ENCODE measurements at regions not wholly inside any gene's neighbourhood (a gene's known extent, or its start where the extent isn't known, plus 50 kb on each side); places are given as distances from the start of the nearest gene placed in this dataset.
"Not testable (repeated sequence)": the region's sequence is repeated elsewhere in the genome, so short reads cannot be mapped to it uniquely, and the experiment has no call there.

- DNase-seq: no peak
Observed at GRCh38 chr9:95783426-95783975, 92.0 kb upstream of the ERCC6L2 start.

GRCh38 chr9:95780751-95781150, 94.7 kb upstream of the ERCC6L2 start:
- DNase-seq: no peak

- DNase-seq: no peak
Observed at GRCh38 chr9:95780121-95780520, 95.4 kb upstream of the ERCC6L2 start.

- DNase-seq: not testable (repeated sequence)
Observed at GRCh38 chr9:95779597-95779996, 95.9 kb upstream of the ERCC6L2 start.

- DNase-seq: no peak
Observed at GRCh38 chr9:95778957-95779356, 96.5 kb upstream of the ERCC6L2 start.

GRCh38 chr9:95777136-95777535, 98.4 kb upstream of the ERCC6L2 start:
- no peak for DNase-seq

GRCh38 chr9:95776176-95776575, 99.3 kb upstream of the ERCC6L2 start:
- DNase-seq: no peak

- no peak for DNase-seq
Observed at GRCh38 chr9:95775191-95775590, 100.3 kb upstream of the ERCC6L2 start.

- DNase-seq: no peak
Observed at GRCh38 chr9:95773053-95773418, 102.5 kb upstream of the ERCC6L2 start.

GRCh38 chr9:95772320-95773052, 103.0 kb upstream of the ERCC6L2 start:
- DNase-seq: peak; percentile 11

GRCh38 chr9:95771556-95772246, 103.8 kb upstream of the ERCC6L2 start:
- DNase-seq: peak; percentile 8

- no peak for DNase-seq
Observed at GRCh38 chr9:95770653-95771131, 104.8 kb upstream of the ERCC6L2 start.

GRCh38 chr9:95769909-95770433, 105.5 kb upstream of the ERCC6L2 start:
- no peak for DNase-seq

GRCh38 chr9:95769473-95769872, 106.0 kb upstream of the ERCC6L2 start:
- DNase-seq: no peak

- no peak for DNase-seq
Observed at GRCh38 chr9:95766906-95767305, 108.6 kb upstream of the ERCC6L2 start.

GRCh38 chr9:95764533-95765319, 110.8 kb upstream of the ERCC6L2 start:
- DNase-seq: peak; percentile 24

- no peak for DNase-seq
Observed at GRCh38 chr9:95763983-95764382, 111.5 kb upstream of the ERCC6L2 start.

GRCh38 chr9:95763006-95763405, 112.5 kb upstream of the ERCC6L2 start:
- no peak for DNase-seq

GRCh38 chr9:95762322-95762721, 113.2 kb upstream of the ERCC6L2 start:
- no peak for DNase-seq

GRCh38 chr9:95760791-95761190, 114.7 kb upstream of the ERCC6L2 start:
- no peak for DNase-seq

GRCh38 chr9:95757439-95757838, 118.1 kb upstream of the ERCC6L2 start:
- no peak for DNase-seq

GRCh38 chr9:95756986-95757385, 118.5 kb upstream of the ERCC6L2 start:
- no peak for DNase-seq

- DNase-seq: no peak
Observed at GRCh38 chr9:95756101-95756500, 119.4 kb upstream of the ERCC6L2 start.

Data from NCI-H2227 treated with DMSO at 0.1 percent for 48 hours (cell line).